ENCODE measurements at regions not wholly inside any gene's neighbourhood (a gene's known extent, or its start where the extent isn't known, plus 50 kb on each side); places are given as distances from the start of the nearest gene placed in this dataset.
"Not testable (repeated sequence)": the region's sequence is repeated elsewhere in the genome, so short reads cannot be mapped to it uniquely, and the experiment has no call there.

- intact Hi-C loops (cut with DNase I): no loop called here
- H3K9me3 ChIP-seq: no peaks in the 10 kb centered on the region
- no peak overlapping the region for H3K4me3 ChIP-seq
- H3K27me3 ChIP-seq: no peaks in the 10 kb centered on the region
- DNase-seq: no peak
- TF ChIP-seq CTCF (IDR thresholded peaks at IDR 0.05) (no peak), POLR2A (IDR thresholded peaks at IDR 0.05) (no peak), POLR2AphosphoS5 (IDR thresholded peaks at IDR 0.05) (no peak), EP300 (IDR thresholded peaks at IDR 0.05) (no peak)
- no peak overlapping the region for H3K27ac ChIP-seq
- no peaks in the 10 kb centered on the region for H3K36me3 ChIP-seq
- H3K4me1 ChIP-seq: no peaks in the 10 kb centered on the region
These were observed 413.2 kb upstream of the TECRL start for GRCh38 chr4:64822405-64822804.

GRCh38 chr4:64821219-64821976 lies 412.1 kb upstream of the TECRL start:
- intact Hi-C loops (cut with DNase I): no loop called here
- no peaks in the 10 kb centered on the region for H3K36me3 ChIP-seq
- H3K4me1 ChIP-seq: no peaks in the 10 kb centered on the region
- no peaks in the 10 kb centered on the region for H3K9me3 ChIP-seq
- no peak for DNase-seq
- 61 to 77% methylated on average over 6 of the region's 6 CpGs for WGBS, 2 donors
- TF ChIP-seq POLR2AphosphoS5 (IDR thresholded peaks at IDR 0.05) (no peak), CTCF (IDR thresholded peaks at IDR 0.05) (no peak), POLR2A (IDR thresholded peaks at IDR 0.05) (no peak), EP300 (IDR thresholded peaks at IDR 0.05) (no peak)
- no peak overlapping the region for H3K4me3 ChIP-seq
- H3K27ac ChIP-seq: no peak overlapping the region
- no peaks in the 10 kb centered on the region for H3K27me3 ChIP-seq

GRCh38 chr4:64814616-64815015 lies 405.4 kb upstream of the TECRL start:
- DNase-seq: no peak
- H3K9me3 ChIP-seq: no peaks in the 10 kb centered on the region
- TF ChIP-seq POLR2A (IDR thresholded peaks at IDR 0.05) (no peak), EP300 (IDR thresholded peaks at IDR 0.05) (no peak), CTCF (IDR thresholded peaks at IDR 0.05) (no peak), POLR2AphosphoS5 (IDR thresholded peaks at IDR 0.05) (no peak)
- H3K4me3 ChIP-seq: no peak overlapping the region
- H3K27ac ChIP-seq: no peak overlapping the region
- 83 to 88% methylated on average over 2 of the region's 2 CpGs for WGBS, 2 donors
- no peaks in the 10 kb centered on the region for H3K4me1 ChIP-seq
- H3K27me3 ChIP-seq: no peaks in the 10 kb centered on the region
- intact Hi-C loops (cut with DNase I): no loop called here
- no peaks in the 10 kb centered on the region for H3K36me3 ChIP-seq

- WGBS, 2 donors: 67 to 69% methylated on average over 2 of the region's 2 CpGs
- TF ChIP-seq CTCF (IDR thresholded peaks at IDR 0.05): no peak
- no peak for TF ChIP-seq EP300 (IDR thresholded peaks at IDR 0.05)
- TF ChIP-seq POLR2A (IDR thresholded peaks at IDR 0.05): no peak
- TF ChIP-seq POLR2AphosphoS5 (IDR thresholded peaks at IDR 0.05): no peak
These were observed 398.6 kb upstream of the TECRL start for GRCh38 chr4:64807821-64808220.

GRCh38 chr4:64799751-64800150 lies 390.5 kb upstream of the TECRL start:
- WGBS, 2 donors: 65 to 82% methylated on average over 7 of the region's 7 CpGs
- intact Hi-C loops (cut with DNase I): no loop called here
- H3K27me3 ChIP-seq: no peaks in the 10 kb centered on the region
- no peaks in the 10 kb centered on the region for H3K36me3 ChIP-seq
- no peak overlapping the region for H3K27ac ChIP-seq
- H3K9me3 ChIP-seq: no peaks in the 10 kb centered on the region
- H3K4me3 ChIP-seq: no peak overlapping the region
- no peaks in the 10 kb centered on the region for H3K4me1 ChIP-seq
- TF ChIP-seq EP300 (IDR thresholded peaks at IDR 0.05) (no peak), CTCF (IDR thresholded peaks at IDR 0.05) (no peak), POLR2AphosphoS5 (IDR thresholded peaks at IDR 0.05) (no peak)
- DNase-seq: no peak

More at GRCh38 chr4:64807821-64808220, 398.6 kb upstream of the TECRL start:
- Histone ChIP-seq H3K27me3 (no peaks in the 10 kb centered on the region), H3K4me1 (no peaks in the 10 kb centered on the region), H3K27ac (no peak overlapping the region), H3K9me3 (no peaks in the 10 kb centered on the region), H3K36me3 (no peaks in the 10 kb centered on the region), H3K4me3 (no peak overlapping the region)
- intact Hi-C loops (cut with DNase I): no loop called here
- no peak for DNase-seq

GRCh38 chr4:64798828-64799227 lies 389.6 kb upstream of the TECRL start:
- DNase-seq; H3K27me3 ChIP-seq; H3K4me1 ChIP-seq; H3K4me3 ChIP-seq; H3K27ac ChIP-seq; intact Hi-C loops (cut with DNase I); H3K36me3 ChIP-seq; H3K9me3 ChIP-seq: not testable (repeated sequence)
- WGBS, 2 donors: 94 to 97% methylated on average over 4 of the region's 4 CpGs
